Heart left ventricle (tissue), 16 donors: ENCODE measurements at regions not wholly inside any gene's neighbourhood (a gene's known extent, or its start where the extent isn't known, plus 50 kb on each side); places are given as distances from the start of the nearest gene placed in this dataset.

ENCODE experiments used
- ATAC-seq, 4 donors: fragments of 200-7000 bp; cut with Tn5 transposase; one replicate each; pipeline ENCODE4 v1.9.1; 2020 to 2022; ENCODE audit warnings: moderate library complexity in 4 of 4, mild to moderate bottlenecking in 3 of 4, moderate number of reproducible peaks in 1 of 4
- DNase-seq, 5 donors: peaks; one replicate each; pipeline ENCODE4 v3.0.0-alpha.2; 2020
- H3K27ac ChIP-seq, 12 donors: fragments of 200-600 bp; sonication (generic) in 4 of 12; one replicate each; pipeline versions ENCODE4 v1.5.0 to v1.8.0; 2016 to 2022; ENCODE audit warnings: mild to moderate bottlenecking in 2 of 12
- H3K27me3 ChIP-seq, 9 donors: fragments of 200-600 bp; sonication (generic) in 2 of 9; one replicate each; pipeline versions ENCODE4 v1.5.1 to v1.8.0; 2016 to 2022; ENCODE audit warnings: mild to moderate bottlenecking in 3 of 9
- H3K36me3 ChIP-seq, 9 donors: fragments of 200-600 bp; sonication (generic) in 2 of 9; one replicate each; pipeline versions ENCODE4 v1.5.0 to v1.8.0; 2018 to 2022; ENCODE audit warnings: mild to moderate bottlenecking in 2 of 9
- H3K4me1 ChIP-seq, 12 donors: fragments of 200-600 bp; sonication (generic) in 4 of 12; one replicate each; pipeline versions ENCODE4 v1.5.0 to v1.8.0; 2016 to 2022; ENCODE audit warnings: mild to moderate bottlenecking in 3 of 12
- H3K4me3 ChIP-seq, 12 donors: fragments of 200-600 bp; sonication (generic) in 4 of 12; one replicate each; pipeline versions ENCODE4 v1.5.0 to v1.8.0; 2017 to 2022; ENCODE audit warnings: mild to moderate bottlenecking in 9 of 12, moderate library complexity in 4 of 12
- H3K9me3 ChIP-seq, 12 donors: fragments of 200-600 bp; sonication (generic) in 4 of 12; one replicate each; pipeline versions ENCODE4 v1.5.0 to v1.8.0; 2016 to 2022; ENCODE audit warnings: mild to moderate bottlenecking in 1 of 12
- POLR2A ChIP-seq, 2 donors: fragments of 450-650 bp; IDR thresholded peaks; one replicate each; pipeline ENCODE4 v1.6.1; 2017; ENCODE audit warnings: antibody characterized with exemption in 2 of 2, mild to moderate bottlenecking in 2 of 2, moderate library complexity in 2 of 2
- WGBS, 4 donors: extraction: QIAGEN DNeasy Blood & Tissue Kit in 2 of 4; methylation state at CpG; one replicate each; pipeline versions ENCODE4 v1.1.5 to v1.1.7; 2013 to 2018; 5-methylcytosine and 5-hydroxymethylcytosine counted together
- intact Hi-C, 10 donors: fragments of 100-400 bp; cut with DNase I; formaldehyde crosslinking; loops; one replicate each; pipeline versions ENCODE4 v1.11.1 to v1.14.2; 2022
- TF ChIP-seq, protein P1 (sequence below), 12 donors: fragments of 200-600 bp; sonication (generic) in 4 of 12; IDR thresholded peaks; one replicate each; pipeline versions ENCODE4 v1.5.0 to v1.8.0; 2018 to 2022; ENCODE audit warnings: antibody characterized with exemption in 12 of 12, mild to moderate bottlenecking in 5 of 12
- donor health status: ischemic (EF 13 %, LVEDD 7.1; RV severe dilation, severe dysfunction).
- donor health status: healthy with polysubstance abuse.
- donor health status: DM: no; HTN: yes; CAD: no.
- donor health status: DM: no; HTN: no; CAD: no.
- donor health status: ischemic (EF 25% LVEDD 6.9; RV normal size, moderate dysfunction).
- donor health status: ischemic (EF 25% LVEDD 5.7; RV mildly dilated, moderate dysfunction).
- donor health status: healthy.
- donor health status: DM: yes; HTN: yes; CAD: no.
- donor health status: ischemic (EF 35%, LVEDD 5.7; RV mildly dilated, moderate dysfunction).
- donor health status: nonischemic (EF 11% LVEDD 7.7; RV severe dilation, severe dysfunction).
- donor health status: DM: yes; HTN: yes; CAD: no.
- donor health status: PGD.
- donor health status: ischemic (EF 29% LVEDD 5.4; RV normal size, mild dysfunction).
- donor health status: nonischemic (EF 23%, LVEDD 6.1; RV moderate dilation, normal function).

DNA sequence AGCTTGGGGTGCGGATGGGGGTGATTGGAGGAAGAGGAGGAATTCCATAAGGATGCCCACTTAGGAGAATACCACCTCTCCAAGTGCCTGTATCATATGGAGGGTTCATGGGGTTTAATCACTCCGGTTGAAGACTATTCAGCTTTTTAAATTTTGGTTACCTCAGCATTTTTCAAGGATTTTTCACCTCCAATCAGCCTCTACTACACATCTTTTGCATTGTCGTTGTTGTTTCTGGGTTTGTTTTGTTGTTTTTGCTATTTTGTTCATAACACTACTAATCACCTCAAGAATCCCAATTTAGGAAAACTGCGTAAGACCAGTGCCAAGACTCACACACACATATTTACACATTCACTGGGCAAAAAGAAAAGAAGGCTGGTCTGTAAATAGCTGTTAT is 619.5 kb upstream of the CDH5 start:
- Histone ChIP-seq H3K9me3 (no peaks in the 10 kb centered on the region), H3K27me3 (peaks cover 0 to 10% (median 0%) of the 10 kb centered on the region in 9 donors), H3K36me3 (no peaks in the 10 kb centered on the region), H3K4me3 (no peak overlapping the region), H3K27ac (no peak overlapping the region), H3K4me1 (no peaks in the 10 kb centered on the region)
- 85 to 97% (median 94%) methylated on average over 4 of the region's 4 CpGs for WGBS, 4 donors
- no peak for TF ChIP-seq POLR2A (IDR thresholded peaks at IDR 0.05)
- TF ChIP-seq, protein P1, sequence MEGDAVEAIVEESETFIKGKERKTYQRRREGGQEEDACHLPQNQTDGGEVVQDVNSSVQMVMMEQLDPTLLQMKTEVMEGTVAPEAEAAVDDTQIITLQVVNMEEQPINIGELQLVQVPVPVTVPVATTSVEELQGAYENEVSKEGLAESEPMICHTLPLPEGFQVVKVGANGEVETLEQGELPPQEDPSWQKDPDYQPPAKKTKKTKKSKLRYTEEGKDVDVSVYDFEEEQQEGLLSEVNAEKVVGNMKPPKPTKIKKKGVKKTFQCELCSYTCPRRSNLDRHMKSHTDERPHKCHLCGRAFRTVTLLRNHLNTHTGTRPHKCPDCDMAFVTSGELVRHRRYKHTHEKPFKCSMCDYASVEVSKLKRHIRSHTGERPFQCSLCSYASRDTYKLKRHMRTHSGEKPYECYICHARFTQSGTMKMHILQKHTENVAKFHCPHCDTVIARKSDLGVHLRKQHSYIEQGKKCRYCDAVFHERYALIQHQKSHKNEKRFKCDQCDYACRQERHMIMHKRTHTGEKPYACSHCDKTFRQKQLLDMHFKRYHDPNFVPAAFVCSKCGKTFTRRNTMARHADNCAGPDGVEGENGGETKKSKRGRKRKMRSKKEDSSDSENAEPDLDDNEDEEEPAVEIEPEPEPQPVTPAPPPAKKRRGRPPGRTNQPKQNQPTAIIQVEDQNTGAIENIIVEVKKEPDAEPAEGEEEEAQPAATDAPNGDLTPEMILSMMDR (IDR thresholded peaks at IDR 0.05): no peak
- intact Hi-C loops: no loop called here
- ATAC-seq (no peak), DNase-seq (no peak)

DNA sequence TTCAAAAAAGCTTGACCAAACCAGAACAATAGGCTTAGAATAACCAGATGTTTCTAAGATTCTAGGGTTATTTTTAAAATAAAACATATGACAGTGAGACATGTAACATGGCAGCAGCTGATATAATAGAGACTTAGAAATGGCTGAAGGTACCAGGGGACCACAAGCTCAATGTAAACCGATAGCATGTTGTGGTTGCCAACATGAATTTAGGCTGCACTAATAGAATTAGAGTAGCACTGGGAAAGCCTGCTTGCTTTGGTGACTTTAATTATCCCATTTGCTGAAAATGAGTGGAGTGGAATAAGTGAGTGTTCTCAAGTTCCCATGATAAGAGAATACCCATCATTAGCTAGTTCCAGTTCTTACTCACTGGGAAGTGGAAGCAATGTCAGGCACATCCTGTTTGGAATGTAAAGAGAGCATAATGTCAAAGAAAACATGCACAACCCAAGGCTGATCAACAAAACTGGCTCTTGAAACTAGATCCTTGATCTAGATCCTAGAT is 621.2 kb upstream of the CDH5 start:
- H3K36me3 ChIP-seq: no peaks in the 10 kb centered on the region
- 88 to 96% (median 93%) methylated on average over 1 of the region's 1 CpG for WGBS, 4 donors
- no peaks in the 10 kb centered on the region for H3K27me3 ChIP-seq
- no peak overlapping the region for H3K27ac ChIP-seq
- ATAC-seq (no peak), DNase-seq (no peak)
- H3K9me3 ChIP-seq: no peaks in the 10 kb centered on the region
- no peaks in the 10 kb centered on the region for H3K4me1 ChIP-seq
- no peak for TF ChIP-seq POLR2A (IDR thresholded peaks at IDR 0.05)
- TF ChIP-seq, protein P1 (IDR thresholded peaks at IDR 0.05): no peak
- no peak overlapping the region for H3K4me3 ChIP-seq
- intact Hi-C loops: no loop called here

DNA sequence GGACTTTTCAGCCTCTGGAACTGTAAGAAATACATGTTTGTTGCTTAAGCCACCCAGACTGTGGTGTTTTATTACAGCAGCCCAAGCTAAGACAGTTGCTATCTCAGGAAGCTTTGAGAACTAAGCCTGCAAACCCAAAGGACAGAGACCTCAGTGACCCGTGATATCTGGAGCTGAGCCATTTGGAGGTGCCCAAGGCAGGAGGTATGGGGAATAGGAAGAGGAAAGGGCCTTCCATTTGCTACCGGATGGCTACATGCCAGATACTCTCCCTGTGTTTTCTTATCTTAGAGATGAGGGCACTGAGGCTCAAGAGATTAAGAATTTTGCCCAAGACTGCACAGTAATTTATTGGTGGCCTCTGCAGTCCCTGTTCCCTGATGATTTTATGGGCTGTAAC is 622.1 kb upstream of the CDH5 start:
- Histone ChIP-seq H3K4me3 (no peak overlapping the region), H3K27ac (no peak overlapping the region), H3K27me3 (no peaks in the 10 kb centered on the region), H3K9me3 (no peaks in the 10 kb centered on the region), H3K4me1 (no peaks in the 10 kb centered on the region), H3K36me3 (no peaks in the 10 kb centered on the region)
- DNase-seq: no peak
- WGBS, 4 donors: 66 to 85% (median 74%) methylated on average over 2 of the region's 2 CpGs
- no peak for ATAC-seq
- TF ChIP-seq POLR2A (IDR thresholded peaks at IDR 0.05): no peak
- TF ChIP-seq, protein P1 (IDR thresholded peaks at IDR 0.05): no peak
- intact Hi-C loops: no loop called here

DNA sequence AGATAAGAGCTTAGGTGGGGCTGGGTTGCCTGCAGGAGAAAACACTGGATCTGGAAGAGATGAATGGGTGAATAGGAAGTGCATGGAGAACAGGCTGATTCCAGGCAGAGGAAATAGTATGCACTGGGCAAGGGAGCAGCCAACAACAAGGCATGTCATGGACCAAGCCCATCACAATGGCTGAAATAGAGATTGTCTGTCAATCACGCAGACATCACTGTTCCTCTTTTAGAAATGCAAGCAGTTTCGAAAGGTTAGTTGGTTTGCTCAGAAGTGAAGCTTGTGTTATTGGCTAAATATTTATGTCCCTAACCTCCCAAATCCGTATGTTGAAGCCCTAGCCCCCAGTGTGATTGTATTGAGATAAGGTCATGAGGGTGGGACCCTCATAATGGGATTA is 621.7 kb upstream of the CDH11 start:
- H3K27ac ChIP-seq: no peak overlapping the region
- intact Hi-C loops: no loop called here
- no peaks in the 10 kb centered on the region for H3K27me3 ChIP-seq
- TF ChIP-seq, protein P1 (IDR thresholded peaks at IDR 0.05): no peak
- no peak for TF ChIP-seq POLR2A (IDR thresholded peaks at IDR 0.05)
- H3K36me3 ChIP-seq: no peaks in the 10 kb centered on the region
- no peak overlapping the region for H3K4me3 ChIP-seq
- H3K4me1 ChIP-seq: no peaks in the 10 kb centered on the region
- no peaks in the 10 kb centered on the region for H3K9me3 ChIP-seq
- no peak for DNase-seq
- ATAC-seq: no peak
- WGBS, 4 donors: 77 to 94% (median 91%) methylated on average over 3 of the region's 3 CpGs
